ENCODE measurements at regions not wholly inside any gene's neighbourhood (a gene's known extent, or its start where the extent isn't known, plus 50 kb on each side); places are given as distances from the start of the nearest gene placed in this dataset.

DNA sequence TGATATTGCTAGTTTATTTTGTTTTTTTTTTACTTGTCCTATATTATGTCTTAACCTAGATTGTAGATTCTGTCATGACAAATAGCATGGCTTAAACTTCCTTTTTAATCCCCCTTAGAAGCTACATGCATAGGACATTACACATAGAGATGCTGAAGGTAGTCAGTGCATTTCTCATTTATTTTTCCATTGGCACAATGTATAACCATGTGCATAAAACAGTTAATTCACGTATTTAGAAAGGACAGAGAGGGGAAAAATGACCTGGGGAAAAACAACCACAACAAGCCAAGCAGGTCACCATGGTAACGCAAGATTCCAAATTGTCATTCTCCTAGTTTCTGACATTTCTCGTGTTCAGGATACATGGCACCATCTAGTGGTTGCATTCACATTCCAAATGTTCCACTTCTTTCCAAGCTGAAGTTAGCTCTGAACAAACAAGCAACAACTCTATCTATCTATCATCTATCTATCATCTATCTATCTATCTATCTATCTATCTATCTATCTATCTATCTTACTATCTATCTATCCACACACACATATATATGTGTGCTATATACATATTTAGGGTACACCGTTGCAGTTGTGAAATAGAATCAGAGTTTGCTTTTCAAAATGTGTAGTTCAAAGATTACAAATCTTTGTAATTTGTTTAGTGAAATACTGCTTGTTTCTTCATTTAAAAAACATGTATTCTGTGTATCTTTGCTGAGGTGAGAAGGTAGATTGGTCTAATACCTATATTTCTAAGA, 487.2 kb upstream of the ST8SIA4 start:
- H3K4me3 ChIP-seq, result no peak overlapping the region
- TF ChIP-seq, protein P1, sequence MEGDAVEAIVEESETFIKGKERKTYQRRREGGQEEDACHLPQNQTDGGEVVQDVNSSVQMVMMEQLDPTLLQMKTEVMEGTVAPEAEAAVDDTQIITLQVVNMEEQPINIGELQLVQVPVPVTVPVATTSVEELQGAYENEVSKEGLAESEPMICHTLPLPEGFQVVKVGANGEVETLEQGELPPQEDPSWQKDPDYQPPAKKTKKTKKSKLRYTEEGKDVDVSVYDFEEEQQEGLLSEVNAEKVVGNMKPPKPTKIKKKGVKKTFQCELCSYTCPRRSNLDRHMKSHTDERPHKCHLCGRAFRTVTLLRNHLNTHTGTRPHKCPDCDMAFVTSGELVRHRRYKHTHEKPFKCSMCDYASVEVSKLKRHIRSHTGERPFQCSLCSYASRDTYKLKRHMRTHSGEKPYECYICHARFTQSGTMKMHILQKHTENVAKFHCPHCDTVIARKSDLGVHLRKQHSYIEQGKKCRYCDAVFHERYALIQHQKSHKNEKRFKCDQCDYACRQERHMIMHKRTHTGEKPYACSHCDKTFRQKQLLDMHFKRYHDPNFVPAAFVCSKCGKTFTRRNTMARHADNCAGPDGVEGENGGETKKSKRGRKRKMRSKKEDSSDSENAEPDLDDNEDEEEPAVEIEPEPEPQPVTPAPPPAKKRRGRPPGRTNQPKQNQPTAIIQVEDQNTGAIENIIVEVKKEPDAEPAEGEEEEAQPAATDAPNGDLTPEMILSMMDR (IDR thresholded peaks at IDR 0.05), result peak; percentile 35 to 62 (median 52)
- TF ChIP-seq POLR2A (IDR thresholded peaks at IDR 0.05), result no peak
- no peaks in the 10 kb centered on the region for H3K9me3 ChIP-seq (replicated peaks in 1 of 3)
- intact Hi-C loops (cut with DNase I), result no loop called here
- no peaks in the 10 kb centered on the region for H3K4me1 ChIP-seq (replicated peaks in 1 of 2)
- no peak overlapping the region for H3K27ac ChIP-seq
- no peaks in the 10 kb centered on the region for H3K27me3 ChIP-seq
- peak in 3 of 7 donors; percentile 11 to 22 (median 18) for DNase-seq
- 13 to 17% (median 15%) methylated on average over 4 of the region's 4 CpGs for WGBS, 4 donors
- H3K36me3 ChIP-seq (replicated peaks in 1 of 2), result no peaks in the 10 kb centered on the region

DNA sequence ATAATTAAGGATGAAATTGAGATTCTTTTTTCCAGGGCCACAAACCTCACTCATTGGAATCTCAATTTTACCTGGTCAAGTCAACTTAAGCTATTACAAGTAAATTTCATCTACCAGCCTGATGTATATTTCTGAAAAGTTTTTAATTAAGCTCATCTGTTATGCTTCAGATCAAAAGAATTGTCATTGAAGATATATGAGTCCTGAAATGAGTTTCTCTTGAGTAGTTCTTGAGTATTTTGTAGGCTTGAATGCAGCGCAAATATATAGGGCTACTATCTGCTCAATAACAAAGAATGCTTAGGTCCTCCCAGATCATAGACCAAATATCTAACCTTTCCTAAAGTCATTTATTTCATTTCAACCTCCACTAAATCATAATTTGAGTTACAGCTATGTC, 482.2 kb upstream of the ST8SIA4 start:
- no peak overlapping the region for H3K27ac ChIP-seq
- H3K4me1 ChIP-seq (replicated peaks in 1 of 2), result no peaks in the 10 kb centered on the region
- TF ChIP-seq, protein P1 (IDR thresholded peaks at IDR 0.05), result no peak
- no peak for TF ChIP-seq POLR2A (IDR thresholded peaks at IDR 0.05)
- H3K36me3 ChIP-seq (replicated peaks in 1 of 2), result no peaks in the 10 kb centered on the region
- WGBS, 4 donors, result 91 to 100% (median 97%) methylated on average over 1 of the region's 1 CpG
- no peaks in the 10 kb centered on the region for H3K27me3 ChIP-seq
- H3K9me3 ChIP-seq (replicated peaks in 1 of 3), result no peaks in the 10 kb centered on the region
- no peak for DNase-seq
- intact Hi-C loops (cut with DNase I), result no loop called here
- H3K4me3 ChIP-seq, result no peak overlapping the region

DNA sequence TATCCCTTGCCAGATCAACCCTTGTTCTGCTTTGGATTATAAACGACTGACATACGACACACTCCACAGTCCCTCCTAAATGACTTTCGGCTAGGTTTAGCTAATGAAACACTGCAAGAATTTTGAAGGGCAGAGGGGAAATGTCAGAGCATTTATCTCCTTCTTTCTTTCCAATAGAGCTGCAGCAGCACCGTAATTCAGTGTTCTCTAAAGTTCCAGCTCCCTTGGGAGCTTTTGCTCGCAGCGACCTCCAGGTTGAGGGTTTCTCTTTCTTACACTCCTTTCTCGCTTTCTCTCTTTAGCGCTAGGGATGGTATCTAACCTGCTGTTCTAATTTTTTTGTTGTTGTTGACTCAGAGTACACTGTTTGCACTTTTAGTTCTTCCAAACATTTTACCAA, 467.1 kb upstream of the ST8SIA4 start:
- DNase-seq, result no peak
- Histone ChIP-seq H3K9me3 (replicated peaks in 1 of 3) (no peaks in the 10 kb centered on the region), H3K27ac (no peak overlapping the region), H3K36me3 (replicated peaks in 1 of 2) (no peaks in the 10 kb centered on the region), H3K4me1 (replicated peaks in 1 of 2) (no peaks in the 10 kb centered on the region), H3K4me3 (no peak overlapping the region), H3K27me3 (no peaks in the 10 kb centered on the region)
- intact Hi-C loops (cut with DNase I), result no loop called here
- TF ChIP-seq, protein P1 (IDR thresholded peaks at IDR 0.05), result no peak
- no peak for TF ChIP-seq POLR2A (IDR thresholded peaks at IDR 0.05)
- 20 to 30% (median 24%) methylated on average over 8 of the region's 8 CpGs for WGBS, 4 donors

DNA sequence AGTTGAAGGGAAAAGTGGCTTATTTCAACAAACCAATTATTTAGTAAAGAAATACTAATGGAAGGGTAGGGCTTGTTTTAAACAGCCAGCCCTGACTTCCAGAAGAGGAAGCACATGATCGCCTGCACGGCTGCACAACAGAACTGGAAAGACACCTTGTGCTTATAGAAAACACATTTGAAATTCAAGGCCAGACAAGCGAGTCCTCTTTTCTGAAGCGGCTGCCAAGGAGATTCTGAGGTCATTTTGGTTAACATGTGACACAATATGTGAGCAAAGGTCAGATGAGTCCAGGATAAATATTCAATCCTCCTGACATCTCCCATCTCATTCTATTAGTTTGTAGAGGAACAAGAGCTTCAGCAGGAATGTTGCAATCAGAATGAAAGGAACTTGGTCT, 461.4 kb upstream of the ST8SIA4 start:
- H3K4me1 ChIP-seq (replicated peaks in 1 of 2), result peaks cover 0 to 3% of the 10 kb centered on the region in 2 donors
- H3K4me3 ChIP-seq, result no peak overlapping the region
- H3K36me3 ChIP-seq (replicated peaks in 1 of 2), result no peaks in the 10 kb centered on the region
- no peak for TF ChIP-seq POLR2A (IDR thresholded peaks at IDR 0.05)
- intact Hi-C loops (cut with DNase I), result no loop called here
- WGBS, 4 donors, result 11 to 16% (median 13%) methylated on average over 4 of the region's 4 CpGs
- H3K27me3 ChIP-seq, result no peaks in the 10 kb centered on the region
- H3K27ac ChIP-seq, result no peak overlapping the region
- no peaks in the 10 kb centered on the region for H3K9me3 ChIP-seq (replicated peaks in 1 of 3)
- DNase-seq, result peak in 6 of 7 donors; percentile 7 to 68 (median 26)

DNA sequence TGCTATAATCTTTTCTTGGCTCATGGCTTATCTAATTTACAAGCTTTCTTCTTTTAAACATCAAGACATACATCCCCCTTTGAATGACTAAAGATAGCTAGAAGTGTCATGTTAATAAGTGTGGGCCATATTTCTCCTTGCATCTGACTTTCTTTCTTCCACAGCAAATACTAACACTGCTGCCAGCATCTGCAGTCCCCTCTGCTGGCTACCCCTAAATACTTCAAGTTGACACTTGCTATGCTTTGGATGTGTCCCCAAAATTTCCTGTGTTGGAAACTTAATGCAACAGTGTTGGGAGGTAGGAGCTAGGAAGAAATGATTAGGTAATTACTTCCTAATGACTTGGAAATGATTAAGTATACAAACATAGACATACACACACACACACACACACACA, 459.0 kb upstream of the ST8SIA4 start:
- H3K4me1 ChIP-seq (replicated peaks in 1 of 2), result peaks cover 0 to 3% of the 10 kb centered on the region in 2 donors
- H3K36me3 ChIP-seq (replicated peaks in 1 of 2), result no peaks in the 10 kb centered on the region
- TF ChIP-seq POLR2A (IDR thresholded peaks at IDR 0.05), result no peak
- H3K9me3 ChIP-seq (replicated peaks in 1 of 3), result no peaks in the 10 kb centered on the region
- no peak overlapping the region for H3K4me3 ChIP-seq
- H3K27me3 ChIP-seq, result no peaks in the 10 kb centered on the region
- intact Hi-C loops (cut with DNase I), result no loop called here
- no peak overlapping the region for H3K27ac ChIP-seq
- no peak for DNase-seq

All from adrenal gland (tissue), 9 donors.